ENCODE measurements at regions not wholly inside any gene's neighbourhood (a gene's known extent, or its start where the extent isn't known, plus 50 kb on each side); places are given as distances from the start of the nearest gene placed in this dataset.

GRCh38 chr5:124182133-124182532 is 564.3 kb downstream of the ZNF608 start:
- Histone ChIP-seq H3K27ac (ENCODE audit: low read depth, low read length, poor library complexity, severe bottlenecking) (no peak overlapping the region), H3K4me3 (ENCODE audit: low read depth, low read length, poor library complexity, severe bottlenecking) (no peak overlapping the region), H3K27me3 (replicated peaks; ENCODE audit: insufficient read depth, low read depth, low read length, poor library complexity) (no peaks in the 10 kb centered on the region), H3K4me1 (ENCODE audit: insufficient read depth, low read length, poor library complexity, severe bottlenecking) (no peaks in the 10 kb centered on the region), H3K36me3 (ENCODE audit: insufficient read depth, low read length, poor library complexity, severe bottlenecking) (no peaks in the 10 kb centered on the region), H3K9me3 (ENCODE audit: low read depth, low read length, poor library complexity, severe bottlenecking) (no peaks in the 10 kb centered on the region)
- no peak for DNase-seq (ENCODE audit: low spot score)
- ChIA-PET CTCF (no interaction called here), POLR2A (ENCODE audit: low non-redundant PET) (no interaction called here)
- no TSS peak for BruUV-seq (replicated peaks)
- TF ChIP-seq CTCF (conservative IDR thresholded peaks at IDR 0.05; ENCODE audit: low read depth, low read length) (no peak), EZH2 (IDR thresholded peaks at IDR 0.05; ENCODE audit: borderline replicate concordance, low read depth, low read length, poor library complexity, severe bottlenecking) (no peak)
- intact Hi-C loops (cut with micrococcal nuclease; ENCODE audit: unreplicated experiment): no loop called here

GRCh38 chr5:124180875-124181461 is 565.5 kb downstream of the ZNF608 start:
- Histone ChIP-seq H3K36me3 (ENCODE audit: insufficient read depth, low read length, poor library complexity, severe bottlenecking) (no peaks in the 10 kb centered on the region), H3K4me1 (ENCODE audit: insufficient read depth, low read length, poor library complexity, severe bottlenecking) (no peaks in the 10 kb centered on the region), H3K27ac (ENCODE audit: low read depth, low read length, poor library complexity, severe bottlenecking) (no peak overlapping the region), H3K9me3 (ENCODE audit: low read depth, low read length, poor library complexity, severe bottlenecking) (no peaks in the 10 kb centered on the region), H3K27me3 (replicated peaks; ENCODE audit: insufficient read depth, low read depth, low read length, poor library complexity) (no peaks in the 10 kb centered on the region), H3K4me3 (ENCODE audit: low read depth, low read length, poor library complexity, severe bottlenecking) (no peak overlapping the region)
- ChIA-PET CTCF (no interaction called here), POLR2A (ENCODE audit: low non-redundant PET) (no interaction called here)
- intact Hi-C loops (cut with micrococcal nuclease; ENCODE audit: unreplicated experiment): no loop called here
- DNase-seq (ENCODE audit: low spot score): no peak
- TF ChIP-seq EZH2 (IDR thresholded peaks at IDR 0.05; ENCODE audit: borderline replicate concordance, low read depth, low read length, poor library complexity, severe bottlenecking) (no peak), CTCF (conservative IDR thresholded peaks at IDR 0.05; ENCODE audit: low read depth, low read length) (no peak)
- no TSS peak for BruUV-seq (replicated peaks)

- DNase-seq (ENCODE audit: low spot score): no peak
- no TSS peak for BruUV-seq (replicated peaks)
- TF ChIP-seq EZH2 (IDR thresholded peaks at IDR 0.05; ENCODE audit: borderline replicate concordance, low read depth, low read length, poor library complexity, severe bottlenecking): no peak
- no peak for TF ChIP-seq CTCF (conservative IDR thresholded peaks at IDR 0.05; ENCODE audit: low read depth, low read length)
- Histone ChIP-seq H3K4me3 (ENCODE audit: low read depth, low read length, poor library complexity, severe bottlenecking) (no peak overlapping the region), H3K27ac (ENCODE audit: low read depth, low read length, poor library complexity, severe bottlenecking) (no peak overlapping the region), H3K4me1 (ENCODE audit: insufficient read depth, low read length, poor library complexity, severe bottlenecking) (no peaks in the 10 kb centered on the region), H3K36me3 (ENCODE audit: insufficient read depth, low read length, poor library complexity, severe bottlenecking) (no peaks in the 10 kb centered on the region), H3K27me3 (replicated peaks; ENCODE audit: insufficient read depth, low read depth, low read length, poor library complexity) (no peaks in the 10 kb centered on the region), H3K9me3 (ENCODE audit: low read depth, low read length, poor library complexity, severe bottlenecking) (no peaks in the 10 kb centered on the region)
- ChIA-PET CTCF (no interaction called here), POLR2A (ENCODE audit: low non-redundant PET) (no interaction called here)
- intact Hi-C loops (cut with micrococcal nuclease; ENCODE audit: unreplicated experiment): no loop called here
These were observed 566.1 kb downstream of the ZNF608 start for GRCh38 chr5:124180299-124180874.
